ENCODE measurements at regions not wholly inside any gene's neighbourhood (a gene's known extent, or its start where the extent isn't known, plus 50 kb on each side); places are given as distances from the start of the nearest gene placed in this dataset.

GRCh38 chr14:98958632-98959031 lies 313.4 kb downstream of the BCL11B start:
- DNase-seq = no peak
- no peaks in the 10 kb centered on the region for H3K4me1 Mint-ChIP-seq (ENCODE audit: low read depth, unreplicated experiment)
- TF ChIP-seq CTCF (IDR thresholded peaks at IDR 0.05; ENCODE audit: partially characterized antibody, unreplicated experiment) = no peak
- peaks cover 5% of the 10 kb centered on the region for H3K36me3 Mint-ChIP-seq (ENCODE audit: unreplicated experiment)
- no peak overlapping the region for H3K4me3 Mint-ChIP-seq (ENCODE audit: unreplicated experiment)
- peaks cover 5% of the 10 kb centered on the region for H3K27me3 Mint-ChIP-seq (ENCODE audit: unreplicated experiment)
- no peak overlapping the region for H3K27ac Mint-ChIP-seq (ENCODE audit: unreplicated experiment)
- H3K9me3 Mint-ChIP-seq (ENCODE audit: unreplicated experiment) = peaks cover 1% of the 10 kb centered on the region

GRCh38 chr14:98959410-98959809 lies 312.6 kb downstream of the BCL11B start:
- DNase-seq = no peak
- peaks cover 1% of the 10 kb centered on the region for H3K9me3 Mint-ChIP-seq (ENCODE audit: unreplicated experiment)
- H3K4me3 Mint-ChIP-seq (ENCODE audit: unreplicated experiment) = no peak overlapping the region
- H3K4me1 Mint-ChIP-seq (ENCODE audit: low read depth, unreplicated experiment) = no peaks in the 10 kb centered on the region
- peaks cover 5% of the 10 kb centered on the region for H3K36me3 Mint-ChIP-seq (ENCODE audit: unreplicated experiment)
- no peak for TF ChIP-seq CTCF (IDR thresholded peaks at IDR 0.05; ENCODE audit: partially characterized antibody, unreplicated experiment)
- peaks cover 5% of the 10 kb centered on the region for H3K27me3 Mint-ChIP-seq (ENCODE audit: unreplicated experiment)
- no peak overlapping the region for H3K27ac Mint-ChIP-seq (ENCODE audit: unreplicated experiment)

GRCh38 chr14:98959958-98960616 lies 311.9 kb downstream of the BCL11B start:
- Mint-ChIP-seq H3K4me1 (ENCODE audit: low read depth, unreplicated experiment) (no peaks in the 10 kb centered on the region), H3K4me3 (ENCODE audit: unreplicated experiment) (no peak overlapping the region), H3K27ac (ENCODE audit: unreplicated experiment) (no peak overlapping the region), H3K27me3 (ENCODE audit: unreplicated experiment) (peaks cover 5% of the 10 kb centered on the region), H3K9me3 (ENCODE audit: unreplicated experiment) (peaks cover 1% of the 10 kb centered on the region), H3K36me3 (ENCODE audit: unreplicated experiment) (peaks cover 5% of the 10 kb centered on the region)
- no peak for TF ChIP-seq CTCF (IDR thresholded peaks at IDR 0.05; ENCODE audit: partially characterized antibody, unreplicated experiment)
- no peak for DNase-seq

- Mint-ChIP-seq H3K9me3 (ENCODE audit: unreplicated experiment) (peaks cover 1% of the 10 kb centered on the region), H3K4me1 (ENCODE audit: low read depth, unreplicated experiment) (no peaks in the 10 kb centered on the region), H3K27ac (ENCODE audit: unreplicated experiment) (no peak overlapping the region), H3K36me3 (ENCODE audit: unreplicated experiment) (peaks cover 5% of the 10 kb centered on the region), H3K27me3 (ENCODE audit: unreplicated experiment) (peaks cover 5% of the 10 kb centered on the region), H3K4me3 (ENCODE audit: unreplicated experiment) (no peak overlapping the region)
- no peak for DNase-seq
- TF ChIP-seq CTCF (IDR thresholded peaks at IDR 0.05; ENCODE audit: partially characterized antibody, unreplicated experiment) = no peak
Measured at GRCh38 chr14:98960617-98961013, 311.4 kb downstream of the BCL11B start.

GRCh38 chr14:98961191-98961590 lies 310.8 kb downstream of the BCL11B start:
- no peaks in the 10 kb centered on the region for H3K36me3 Mint-ChIP-seq (ENCODE audit: unreplicated experiment)
- TF ChIP-seq CTCF (IDR thresholded peaks at IDR 0.05; ENCODE audit: partially characterized antibody, unreplicated experiment) = no peak
- no peak overlapping the region for H3K4me3 Mint-ChIP-seq (ENCODE audit: unreplicated experiment)
- no peak for DNase-seq
- no peak overlapping the region for H3K27ac Mint-ChIP-seq (ENCODE audit: unreplicated experiment)
- H3K9me3 Mint-ChIP-seq (ENCODE audit: unreplicated experiment) = no peaks in the 10 kb centered on the region
- H3K27me3 Mint-ChIP-seq (ENCODE audit: unreplicated experiment) = peaks cover 2% of the 10 kb centered on the region
- H3K4me1 Mint-ChIP-seq (ENCODE audit: low read depth, unreplicated experiment) = no peaks in the 10 kb centered on the region
